ENCODE measurements at regions not wholly inside any gene's neighbourhood (a gene's known extent, or its start where the extent isn't known, plus 50 kb on each side); places are given as distances from the start of the nearest gene placed in this dataset.
"Not testable (repeated sequence)": the region's sequence is repeated elsewhere in the genome, so short reads cannot be mapped to it uniquely, and the experiment has no call there.

DNA sequence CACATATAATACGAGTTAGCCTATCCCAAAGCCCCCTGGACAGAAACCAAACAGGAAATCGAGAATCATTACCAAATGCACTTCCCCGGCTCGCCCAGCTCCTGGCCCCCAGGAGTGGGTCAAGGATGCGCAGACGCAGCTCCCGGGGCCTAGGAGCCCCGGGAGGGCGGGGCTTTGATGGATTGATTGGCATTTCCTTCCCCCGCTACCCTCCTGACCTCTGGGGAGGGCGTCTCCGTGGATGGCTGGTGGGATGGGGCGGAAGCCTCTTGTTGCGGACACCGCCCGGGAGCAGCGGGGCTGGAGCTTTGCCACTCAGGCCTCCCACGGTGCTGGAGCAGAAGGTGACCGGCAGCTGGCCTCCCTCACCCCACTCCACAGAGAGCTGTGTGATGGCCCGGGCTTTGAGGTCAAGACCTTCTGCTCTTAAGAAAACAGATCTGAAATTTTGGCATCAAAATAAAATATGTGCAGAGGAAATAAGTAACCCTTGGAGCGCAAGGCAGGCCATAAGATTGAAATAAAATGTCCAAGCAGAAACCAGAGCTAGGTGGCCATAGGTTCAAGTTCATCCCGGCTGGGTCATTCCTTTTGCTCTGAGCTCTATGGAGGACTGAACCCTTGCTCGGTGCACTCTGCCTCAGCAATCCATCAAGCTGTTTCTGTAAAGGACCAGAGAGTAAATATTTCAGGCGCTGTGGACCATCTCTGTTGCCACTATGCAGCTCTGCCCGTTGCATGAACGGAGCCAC is 262.3 kb downstream of the SOX9 start:
- H3K9me3 Mint-ChIP-seq = no peaks in the 10 kb centered on the region
- H3K36me3 Mint-ChIP-seq = no peaks in the 10 kb centered on the region
- ATAC-seq = no peak
- DNase-seq (ENCODE audit: low spot score in 2 of 2) = no peak
- H3K27ac Mint-ChIP-seq = no peak overlapping the region
- no peaks in the 10 kb centered on the region for H3K4me1 Mint-ChIP-seq
- no peak overlapping the region for H3K4me3 Mint-ChIP-seq

DNA sequence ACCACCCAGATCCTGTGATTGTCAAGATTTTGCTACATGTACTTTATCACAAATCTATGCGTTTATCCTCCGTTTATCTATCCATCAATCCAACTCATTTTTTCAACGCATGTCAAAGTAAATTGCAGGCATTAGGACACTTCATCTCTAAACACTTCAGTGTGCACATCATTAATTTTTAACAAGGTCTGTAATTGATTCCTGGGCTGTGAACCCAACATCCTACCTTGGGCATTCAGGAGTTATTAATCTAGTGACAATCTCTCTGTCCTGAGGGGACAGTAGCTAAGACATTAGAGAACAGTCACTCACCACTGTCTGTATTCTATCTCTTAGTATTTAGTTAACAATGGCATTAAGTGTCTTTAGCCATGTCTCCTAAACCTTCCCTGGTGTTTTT is 264.7 kb downstream of the SOX9 start:
- Mint-ChIP-seq H3K4me3 (no peak overlapping the region), H3K4me1 (no peaks in the 10 kb centered on the region), H3K27ac (no peak overlapping the region), H3K9me3 (no peaks in the 10 kb centered on the region), H3K36me3 (no peaks in the 10 kb centered on the region)
- ATAC-seq (no peak), DNase-seq (ENCODE audit: low spot score in 2 of 2) (no peak)

DNA sequence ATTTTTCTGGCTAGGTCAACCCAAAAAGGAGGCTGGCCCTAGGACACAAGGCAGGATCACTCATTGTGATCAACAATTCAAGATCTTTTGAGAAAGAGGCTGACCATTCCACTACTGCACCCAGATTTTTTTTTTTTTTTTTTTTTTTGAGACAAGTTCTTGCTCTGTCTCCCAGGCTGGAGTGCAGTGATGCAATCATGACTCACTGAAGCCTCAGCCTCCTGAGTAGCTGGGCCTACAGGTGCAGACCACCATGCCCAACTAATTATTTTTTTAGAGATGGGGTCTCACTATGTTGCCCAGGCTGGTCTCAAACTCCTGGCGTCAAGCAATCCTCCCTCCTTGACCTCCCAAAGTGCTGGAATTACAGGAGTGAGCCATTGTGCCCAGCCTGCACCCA is 265.4 kb downstream of the SOX9 start:
- H3K27ac Mint-ChIP-seq; H3K4me1 Mint-ChIP-seq; H3K4me3 Mint-ChIP-seq; H3K36me3 Mint-ChIP-seq; ATAC-seq; H3K9me3 Mint-ChIP-seq; DNase-seq (ENCODE audit: low spot score in 2 of 2): not testable (repeated sequence)

DNA sequence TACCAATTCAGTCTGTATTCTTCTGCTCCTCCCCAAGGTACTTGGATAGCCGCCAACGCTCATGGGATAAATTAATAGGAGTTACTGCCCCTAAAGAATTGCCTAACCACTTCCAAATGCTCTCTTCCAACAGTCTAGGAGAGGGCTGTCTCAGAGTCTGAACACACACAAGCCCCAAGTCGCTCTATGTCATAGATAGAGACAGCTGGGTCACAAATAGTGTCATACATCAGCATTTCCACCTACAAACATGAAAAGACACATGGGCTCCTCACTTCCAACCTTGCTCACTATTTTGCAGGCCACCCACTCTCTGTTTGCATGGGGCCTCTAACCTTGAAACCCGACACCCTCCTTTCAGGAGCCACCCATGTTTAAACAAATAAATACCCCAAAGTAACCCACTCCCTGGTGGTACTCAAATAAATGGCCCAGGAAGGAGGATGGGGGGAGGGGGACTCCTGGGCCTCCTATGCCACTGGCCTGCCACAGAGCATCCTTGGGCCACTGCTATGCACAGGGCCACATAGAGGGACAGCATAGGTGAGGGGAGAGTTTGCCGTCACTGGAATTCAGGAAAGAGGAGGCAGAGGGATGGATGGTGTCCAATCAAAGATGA is 265.9 kb downstream of the SOX9 start:
- Mint-ChIP-seq H3K4me3 (no peak overlapping the region), H3K4me1 (no peaks in the 10 kb centered on the region), H3K9me3 (no peaks in the 10 kb centered on the region), H3K27ac (no peak overlapping the region), H3K36me3 (no peaks in the 10 kb centered on the region)
- DNase-seq (ENCODE audit: low spot score in 2 of 2) = no peak
- no peak for ATAC-seq

DNA sequence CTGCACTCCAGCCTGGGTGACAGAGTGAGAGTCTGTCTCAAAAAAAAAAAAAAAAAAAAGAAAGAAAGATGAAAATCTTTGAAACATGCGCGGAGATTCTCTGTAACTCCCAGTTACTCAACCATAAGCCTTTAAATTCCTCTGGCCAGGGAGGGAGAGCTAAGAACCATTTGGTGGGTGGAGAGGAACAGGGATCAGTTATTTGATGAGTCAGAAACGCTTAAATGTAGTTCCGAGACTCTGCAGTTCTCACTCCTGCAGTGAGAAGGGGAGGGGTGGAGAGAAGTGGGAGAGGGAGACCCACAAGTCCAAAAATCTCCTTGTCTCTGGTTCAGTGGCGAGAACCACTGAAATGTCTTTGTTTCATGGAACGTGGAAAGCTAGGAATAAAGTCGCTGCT is 266.7 kb downstream of the SOX9 start:
- no peaks in the 10 kb centered on the region for H3K9me3 Mint-ChIP-seq

DNA sequence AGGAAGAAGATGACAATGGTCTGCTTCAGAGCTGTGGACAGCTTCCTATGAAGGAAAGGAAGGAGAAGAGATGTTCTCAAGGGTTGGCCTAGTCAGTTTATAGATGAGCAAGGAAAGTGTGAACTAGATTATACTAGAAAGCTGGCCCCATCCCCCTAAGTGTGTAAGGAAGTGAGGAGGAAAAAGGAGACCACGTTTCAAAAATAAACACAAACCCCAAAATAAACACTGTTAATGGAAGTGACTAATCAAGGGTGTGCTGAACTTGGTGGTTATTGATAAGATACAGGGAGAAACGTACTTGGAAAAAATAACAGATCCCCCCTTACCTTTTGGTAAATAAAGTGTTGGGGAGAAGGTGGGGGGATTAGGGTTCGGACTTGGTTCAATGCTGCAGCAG is 267.1 kb downstream of the SOX9 start:
- Mint-ChIP-seq H3K27ac (no peak overlapping the region), H3K4me3 (no peak overlapping the region), H3K36me3 (no peaks in the 10 kb centered on the region), H3K9me3 (no peaks in the 10 kb centered on the region), H3K4me1 (no peaks in the 10 kb centered on the region)
- ATAC-seq = no peak
- DNase-seq (ENCODE audit: low spot score in 2 of 2) = no peak

More for the DNA sequence above, 266.7 kb downstream of the SOX9 start:
- DNase-seq (ENCODE audit: low spot score in 2 of 2) (no peak), ATAC-seq (no peak)
- Mint-ChIP-seq H3K4me1 (no peaks in the 10 kb centered on the region), H3K4me3 (no peak overlapping the region), H3K36me3 (no peaks in the 10 kb centered on the region), H3K27ac (no peak overlapping the region)

DNA sequence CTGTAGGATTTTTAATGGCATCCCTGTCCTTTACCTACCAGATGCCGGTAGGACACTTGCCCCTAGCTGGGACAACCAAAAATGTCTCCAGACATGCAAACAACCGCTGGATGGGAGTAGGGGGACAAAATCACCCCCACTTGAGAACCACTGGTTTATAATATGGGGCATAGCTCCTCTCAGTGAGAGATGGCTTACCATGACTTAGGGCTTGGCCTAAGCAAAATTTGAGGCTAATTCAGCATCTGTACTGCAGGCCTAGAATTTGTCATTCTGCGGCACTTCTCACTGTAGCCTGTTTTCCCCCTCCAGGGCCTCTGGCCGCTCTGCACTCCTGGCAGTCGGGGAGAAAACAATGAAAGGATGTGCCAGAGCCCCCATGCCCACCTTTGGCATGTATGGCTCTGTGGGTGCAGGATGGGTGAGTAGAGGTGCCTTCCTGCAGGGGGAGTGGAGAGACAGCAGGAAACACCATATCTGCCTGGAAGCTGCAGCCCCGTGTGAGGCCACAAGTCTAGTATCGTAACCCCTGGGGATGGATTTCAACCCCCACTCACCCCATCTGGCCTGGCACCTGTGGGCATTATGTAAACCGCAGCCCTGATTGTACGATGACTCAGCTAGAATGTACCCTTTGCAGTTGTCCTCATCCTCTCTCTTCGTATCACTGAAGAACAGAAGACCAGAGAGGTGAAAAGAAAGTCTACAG is 268.1 kb downstream of the SOX9 start:
- Mint-ChIP-seq H3K4me1 (no peaks in the 10 kb centered on the region), H3K4me3 (no peak overlapping the region), H3K36me3 (no peaks in the 10 kb centered on the region), H3K27ac (no peak overlapping the region), H3K9me3 (no peaks in the 10 kb centered on the region)
- ATAC-seq (no peak), DNase-seq (ENCODE audit: low spot score in 2 of 2) (no peak)

DNA sequence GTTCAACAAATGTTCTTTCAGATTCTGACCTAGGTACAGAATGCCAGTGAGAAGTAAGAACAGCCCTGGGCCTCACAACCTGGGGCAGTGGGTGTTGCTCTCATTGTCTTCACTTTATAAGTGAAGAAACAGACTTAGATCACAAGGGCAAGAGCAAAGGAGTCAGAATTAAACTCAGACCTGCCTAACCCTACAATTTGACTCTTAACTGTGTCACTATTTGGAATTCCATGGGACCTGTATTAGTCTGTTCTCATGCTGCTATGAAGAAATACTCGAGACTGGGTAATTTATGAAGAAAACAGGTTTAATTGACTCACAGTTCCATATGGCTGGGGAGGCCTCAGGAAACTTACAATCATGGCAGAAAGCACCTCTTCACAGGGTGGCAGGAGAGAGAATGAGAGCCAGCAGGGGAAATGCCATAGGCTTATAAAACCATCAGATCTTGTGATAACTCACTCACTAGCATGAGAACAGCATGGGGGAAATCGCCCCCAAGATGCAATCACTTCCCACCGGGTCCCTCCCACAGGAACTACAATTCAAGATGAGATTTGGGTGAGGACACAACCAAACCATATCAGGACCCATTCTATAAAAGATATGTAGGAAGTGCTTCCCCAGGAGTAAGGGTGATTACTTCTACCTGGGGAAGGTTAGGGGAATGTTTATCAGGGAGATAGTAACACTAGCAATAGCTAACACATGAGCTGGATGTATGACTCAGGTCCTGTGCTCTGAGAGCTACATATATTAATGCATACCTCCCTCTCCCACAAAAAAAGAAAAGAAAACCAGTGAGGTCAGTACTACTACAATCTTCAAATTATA is 270.1 kb downstream of the SOX9 start:
- Mint-ChIP-seq H3K4me3 (no peak overlapping the region), H3K36me3 (no peaks in the 10 kb centered on the region), H3K4me1 (no peaks in the 10 kb centered on the region), H3K9me3 (no peaks in the 10 kb centered on the region), H3K27ac (no peak overlapping the region)
- DNase-seq (ENCODE audit: low spot score in 2 of 2) (no peak), ATAC-seq (no peak)

DNA sequence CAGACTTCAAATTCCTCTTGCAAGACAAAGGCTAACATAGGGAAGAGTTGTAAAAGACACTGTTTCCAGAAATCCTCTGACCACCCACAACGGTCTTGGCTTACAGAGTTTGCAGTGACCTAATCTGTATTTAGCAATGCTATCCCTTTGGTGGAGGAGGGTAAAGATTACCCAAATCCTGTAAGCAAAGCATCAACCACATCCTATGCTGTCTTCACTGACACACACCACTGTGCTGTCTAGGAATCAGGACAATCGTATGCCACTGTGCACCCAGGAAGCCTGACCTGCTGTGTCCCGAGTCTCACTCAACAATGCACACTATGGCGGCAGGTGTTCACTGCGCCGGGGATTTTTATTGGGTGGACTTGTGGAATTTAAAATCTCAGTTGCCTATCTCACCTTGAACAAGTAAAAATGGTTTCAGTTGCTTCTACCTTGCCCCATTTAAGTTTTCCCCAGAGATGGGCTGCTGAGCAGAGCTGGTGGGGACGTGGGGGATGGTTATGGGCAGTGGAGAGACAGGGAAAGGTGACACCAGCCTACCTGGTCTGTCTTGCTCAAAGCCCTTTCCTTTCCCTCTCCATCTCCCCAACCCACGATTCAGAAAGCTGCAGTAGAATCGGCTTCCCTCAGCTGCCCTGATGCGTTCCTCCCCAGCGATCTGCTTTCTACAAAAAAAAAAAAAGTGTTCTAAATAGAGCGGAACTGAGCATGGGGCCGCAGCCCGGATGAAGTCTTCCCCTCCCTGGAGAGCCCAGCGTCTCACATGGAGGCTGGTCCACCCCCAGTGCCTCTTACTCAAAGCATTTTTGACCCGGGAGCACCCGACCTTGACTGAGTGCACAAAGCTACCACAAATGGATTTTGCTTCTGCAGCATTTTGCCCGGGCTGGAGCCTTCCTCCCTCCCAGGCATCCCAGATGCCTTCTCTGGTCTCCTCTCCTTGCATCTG is 271.5 kb downstream of the SOX9 start:
- H3K9me3 Mint-ChIP-seq = no peaks in the 10 kb centered on the region
- H3K4me3 Mint-ChIP-seq = no peak overlapping the region
- H3K36me3 Mint-ChIP-seq = no peaks in the 10 kb centered on the region

DNA sequence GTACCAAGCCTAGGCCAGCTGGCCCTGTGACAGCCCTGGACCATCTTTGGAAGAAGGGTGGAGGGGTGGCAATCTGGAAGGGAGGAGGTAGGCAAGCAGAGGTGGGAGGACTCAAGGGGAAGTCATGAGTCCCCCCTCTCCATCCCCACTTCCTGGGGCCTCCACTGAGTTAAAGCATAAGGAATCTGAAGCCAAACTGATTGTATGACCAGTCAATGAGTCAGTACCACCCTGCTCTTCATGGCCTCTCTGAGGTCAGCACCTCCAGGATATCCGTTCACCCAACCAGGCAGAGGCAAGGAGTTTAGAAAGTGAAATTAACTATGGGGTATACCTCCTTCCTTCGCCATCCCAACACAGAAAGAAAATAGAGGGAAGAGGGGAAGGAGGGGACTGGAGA is 272.7 kb downstream of the SOX9 start:
- no peak overlapping the region for H3K4me3 Mint-ChIP-seq
- H3K36me3 Mint-ChIP-seq = no peaks in the 10 kb centered on the region
- H3K9me3 Mint-ChIP-seq = no peaks in the 10 kb centered on the region
- no peak for ATAC-seq
- DNase-seq (ENCODE audit: low spot score in 2 of 2) = no peak
- no peak overlapping the region for H3K27ac Mint-ChIP-seq
- H3K4me1 Mint-ChIP-seq = no peaks in the 10 kb centered on the region

More for the DNA sequence above, 271.5 kb downstream of the SOX9 start:
- no peak overlapping the region for H3K27ac Mint-ChIP-seq
- no peaks in the 10 kb centered on the region for H3K4me1 Mint-ChIP-seq
- DNase-seq (ENCODE audit: low spot score in 2 of 2) (no peak), ATAC-seq (no peak)

DNA sequence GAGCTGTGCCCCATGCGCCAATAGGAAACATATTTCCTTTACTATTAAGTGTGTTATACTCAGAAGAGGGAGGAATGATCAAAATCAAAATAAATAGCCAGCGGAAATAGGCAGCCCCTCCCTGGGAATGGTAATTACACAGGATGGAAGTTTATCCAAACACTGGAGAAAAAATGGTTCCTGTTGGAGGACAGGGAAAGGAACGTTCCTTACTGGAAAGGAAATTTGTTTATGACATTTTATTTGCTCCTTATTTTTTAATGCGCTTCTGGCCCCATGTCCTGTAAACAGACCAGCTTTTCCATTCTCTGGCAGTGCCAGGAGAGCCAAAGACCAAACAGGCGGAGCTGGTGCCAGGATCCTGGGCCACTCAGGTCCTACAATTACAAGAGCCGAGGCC is 273.7 kb downstream of the SOX9 start:
- Mint-ChIP-seq H3K4me3 (no peak overlapping the region), H3K36me3 (no peaks in the 10 kb centered on the region), H3K4me1 (no peaks in the 10 kb centered on the region), H3K27ac (no peak overlapping the region), H3K9me3 (no peaks in the 10 kb centered on the region)
- DNase-seq (ENCODE audit: low spot score in 2 of 2) = no peak
- ATAC-seq = no peak

DNA sequence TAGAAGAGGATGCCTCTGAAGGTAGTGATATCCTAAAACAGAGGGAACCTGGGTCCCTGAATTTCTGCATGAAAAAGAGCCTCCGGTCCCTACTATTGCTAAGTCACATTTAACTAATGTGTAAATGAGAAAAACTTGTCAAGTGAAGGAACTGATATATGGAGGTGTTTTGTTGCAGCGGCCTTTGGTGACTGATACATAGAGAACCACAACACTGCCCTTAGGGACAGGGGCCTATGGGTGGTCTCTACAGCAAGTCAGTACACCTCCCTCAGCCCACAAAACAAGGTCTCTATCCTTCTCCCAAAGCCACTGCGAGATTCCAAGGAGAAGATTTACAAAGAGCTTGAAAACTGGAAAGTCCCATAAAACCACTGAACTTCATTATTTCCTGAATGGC is 275.3 kb downstream of the SOX9 start:
- Mint-ChIP-seq H3K4me3 (no peak overlapping the region), H3K36me3 (no peaks in the 10 kb centered on the region), H3K4me1 (no peaks in the 10 kb centered on the region), H3K9me3 (peaks cover 2% of the 10 kb centered on the region), H3K27ac (no peak overlapping the region)
- no peak for DNase-seq (ENCODE audit: low spot score in 2 of 2)
- ATAC-seq = no peak

DNA sequence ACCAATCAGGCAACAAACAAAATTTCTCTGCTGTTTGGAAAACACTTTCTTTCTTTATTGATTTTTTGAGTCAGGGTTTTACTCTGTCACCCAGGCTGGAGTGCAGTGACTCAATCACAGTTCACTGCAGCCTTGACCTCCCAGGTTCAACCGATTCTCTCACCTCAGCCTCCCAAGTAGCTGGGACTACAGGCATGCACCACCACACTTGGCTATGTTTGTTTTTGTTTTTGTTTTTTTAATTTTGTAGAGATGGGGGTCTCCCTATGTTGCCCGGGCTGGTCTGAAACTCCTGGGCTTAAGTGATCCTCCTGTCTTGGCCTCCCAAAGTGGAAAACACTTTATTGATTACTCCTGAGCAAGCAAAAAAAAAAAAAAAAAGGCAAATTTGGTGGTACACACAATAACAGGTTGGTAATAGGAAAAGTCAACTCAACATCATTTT is 276.4 kb downstream of the SOX9 start:
- no peak overlapping the region for H3K27ac Mint-ChIP-seq
- no peaks in the 10 kb centered on the region for H3K4me1 Mint-ChIP-seq
- ATAC-seq (no peak), DNase-seq (ENCODE audit: low spot score in 2 of 2) (no peak)
- no peaks in the 10 kb centered on the region for H3K36me3 Mint-ChIP-seq
- H3K4me3 Mint-ChIP-seq = no peak overlapping the region
- H3K9me3 Mint-ChIP-seq = peaks cover 3% of the 10 kb centered on the region

DNA sequence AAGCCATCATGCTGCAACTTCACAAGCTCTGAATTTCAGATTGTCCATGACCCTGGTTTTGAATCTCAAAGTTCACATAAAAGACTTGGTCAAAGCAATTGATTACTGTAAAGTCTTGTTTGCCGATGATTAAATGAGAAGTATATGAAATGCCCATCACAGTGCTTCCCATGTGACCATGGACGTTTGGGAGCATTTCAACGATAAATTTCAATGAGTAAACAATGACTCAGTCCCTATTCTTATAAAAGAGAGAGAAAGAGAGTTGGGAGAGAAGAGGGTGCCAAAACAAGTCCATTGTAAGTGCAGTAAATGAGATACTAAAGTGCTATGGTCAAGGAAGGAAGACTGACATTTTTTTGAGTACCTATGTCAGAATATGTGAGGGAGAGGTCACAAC is 276.9 kb downstream of the SOX9 start:
- no peaks in the 10 kb centered on the region for H3K36me3 Mint-ChIP-seq
- no peak overlapping the region for H3K4me3 Mint-ChIP-seq
- no peak for DNase-seq (ENCODE audit: low spot score in 2 of 2)
- H3K4me1 Mint-ChIP-seq = no peaks in the 10 kb centered on the region
- no peak for ATAC-seq
- H3K27ac Mint-ChIP-seq = no peak overlapping the region
- H3K9me3 Mint-ChIP-seq = peaks cover 3% of the 10 kb centered on the region
